Parathyroid adenoma (tissue), 2 donors: ENCODE measurements at regions not wholly inside any gene's neighbourhood (a gene's known extent, or its start where the extent isn't known, plus 50 kb on each side); places are given as distances from the start of the nearest gene placed in this dataset.

ENCODE experiments used
- H2AFZ ChIP-seq: fragments of 300-600 bp; sonication (generic); one replicate; pipeline ENCODE4 v1.7.0; 2017; ENCODE audit warnings: antibody characterized with exemption, mild to moderate bottlenecking
- H3K27ac ChIP-seq: fragments of 300-600 bp; sonication (generic); one replicate; pipeline ENCODE4 v1.7.0; 2017
- H3K27me3 ChIP-seq: fragments of 300-600 bp; sonication (generic); one replicate; pipeline ENCODE4 v1.7.0; 2017; ENCODE audit warnings: low read length; ENCODE audit not compliant: control insufficient read depth, insufficient read depth
- H3K36me3 ChIP-seq: fragments of 300-600 bp; sonication (generic); one replicate; pipeline ENCODE4 v1.7.0; 2017; ENCODE audit warnings: low read length; ENCODE audit not compliant: control insufficient read depth, insufficient read depth
- H3K4me1 ChIP-seq: fragments of 300-600 bp; sonication (generic); one replicate; pipeline ENCODE4 v1.7.0; 2017; ENCODE audit warnings: control low read depth
- H3K4me2 ChIP-seq: fragments of 300-600 bp; sonication (generic); one replicate; pipeline ENCODE4 v1.7.0; 2017; ENCODE audit warnings: low read length
- H3K4me3 ChIP-seq: fragments of 300-600 bp; sonication (generic); one replicate; pipeline ENCODE4 v1.7.0; 2017; ENCODE audit warnings: low read depth, low read length
- H3K79me2 ChIP-seq: fragments of 300-600 bp; sonication (generic); one replicate; pipeline ENCODE4 v1.7.0; 2017; ENCODE audit warnings: control low read depth
- H3K9ac ChIP-seq: fragments of 300-600 bp; sonication (generic); one replicate; pipeline ENCODE4 v1.7.0; 2017; ENCODE audit warnings: mild to moderate bottlenecking
- H3K9me3 ChIP-seq: fragments of 300-600 bp; sonication (generic); one replicate; pipeline ENCODE4 v1.7.0; 2017; ENCODE audit warnings: low read length; ENCODE audit not compliant: control insufficient read depth
- CTCF ChIP-seq: fragments of 300-600 bp; sonication (generic); IDR thresholded peaks from one replicate; pipeline ENCODE4 v1.7.0; 2017; ENCODE audit warnings: antibody characterized with exemption, mild to moderate bottlenecking
- donor health status: primary hyperparathyroidism.

GRCh38 chr9:18071651-18072060 lies 402.3 kb upstream of the ADAMTSL1 start:
- Histone ChIP-seq H3K27me3 (no peaks in the 10 kb centered on the region), H3K27ac (no peak overlapping the region), H3K36me3 (no peaks in the 10 kb centered on the region), H3K9ac (no peak overlapping the region), H3K4me2 (no peak overlapping the region), H3K4me1 (no peaks in the 10 kb centered on the region), H2AFZ (no peak overlapping the region), H3K4me3 (no peak overlapping the region), H3K79me2 (no peaks in the 10 kb centered on the region), H3K9me3 (no peaks in the 10 kb centered on the region)
- TF ChIP-seq CTCF: no peak

GRCh38 chr9:18073002-18073401 lies 401.0 kb upstream of the ADAMTSL1 start:
- H3K27ac ChIP-seq: no peak overlapping the region
- H2AFZ ChIP-seq: no peak overlapping the region
- no peak for TF ChIP-seq CTCF
- no peaks in the 10 kb centered on the region for H3K4me1 ChIP-seq
- no peaks in the 10 kb centered on the region for H3K9me3 ChIP-seq
- H3K4me3 ChIP-seq: no peak overlapping the region
- no peaks in the 10 kb centered on the region for H3K27me3 ChIP-seq
- H3K36me3 ChIP-seq: no peaks in the 10 kb centered on the region
- no peaks in the 10 kb centered on the region for H3K79me2 ChIP-seq
- H3K4me2 ChIP-seq: no peak overlapping the region
- H3K9ac ChIP-seq: no peak overlapping the region

- Histone ChIP-seq H3K4me3 (no peak overlapping the region), H3K79me2 (no peaks in the 10 kb centered on the region), H3K27ac (no peak overlapping the region), H3K4me1 (no peaks in the 10 kb centered on the region), H3K9ac (no peak overlapping the region), H3K36me3 (no peaks in the 10 kb centered on the region), H3K4me2 (no peak overlapping the region), H3K27me3 (no peaks in the 10 kb centered on the region), H3K9me3 (no peaks in the 10 kb centered on the region), H2AFZ (no peak overlapping the region)
- TF ChIP-seq CTCF: no peak
Measured at GRCh38 chr9:18074041-18074440, 399.9 kb upstream of the ADAMTSL1 start.

- no peaks in the 10 kb centered on the region for H3K36me3 ChIP-seq
- H3K27ac ChIP-seq: no peak overlapping the region
- no peak overlapping the region for H3K9ac ChIP-seq
- TF ChIP-seq CTCF: no peak
- H3K27me3 ChIP-seq: no peaks in the 10 kb centered on the region
- H2AFZ ChIP-seq: no peak overlapping the region
- H3K4me3 ChIP-seq: no peak overlapping the region
- H3K4me1 ChIP-seq: no peaks in the 10 kb centered on the region
- H3K79me2 ChIP-seq: no peaks in the 10 kb centered on the region
- no peaks in the 10 kb centered on the region for H3K9me3 ChIP-seq
- no peak overlapping the region for H3K4me2 ChIP-seq
Measured at GRCh38 chr9:18075253-18075952, 398.6 kb upstream of the ADAMTSL1 start.
